A549 (cell line): ENCODE measurements at regions not wholly inside any gene's neighbourhood (a gene's known extent, or its start where the extent isn't known, plus 50 kb on each side); places are given as distances from the start of the nearest gene placed in this dataset.

Experiments used
- ATAC-seq, 2 experiments: fragments of 200-7000 bp in 1 of 2; fragments of >200 bp in 1 of 2; cut with Nextera tagmentation in 1 of 2; cut with Tn5 transposase in 1 of 2; 3 replicates each; pipeline versions ENCODE4 v1.8.0 to v1.9.1; 2018 to 2020; ENCODE audit warnings: mild to moderate bottlenecking in 1 of 2, moderate library complexity in 1 of 2
- CTCF ChIA-PET: fragments of 300-600 bp; sonication (Branson Sonifier 250); formaldehyde crosslinking; extraction: SDS; loops from one replicate; lab custom pipeline; 2021; ENCODE audit warnings: antibody characterized with exemption, inconsistent platforms; lab: Yijun Ruan, JAX
- POLR2A ChIA-PET: fragments of 350-600 bp; formaldehyde crosslinking; extraction: SDS; loops from one replicate; lab custom pipeline; 2021; ENCODE audit warnings: antibody characterized with exemption, inconsistent platforms; lab: Yijun Ruan, JAX
- DNase-seq, 2 experiments: peaks; one replicate each; pipeline versions ENCODE4 v3.0.0 to v3.0.0-alpha.2; 2011 to 2016; ENCODE audit warnings: low read depth in 1 of 2, low spot score in 1 of 2
- FAIRE-seq: peaks from 2 replicates; lab custom pipeline; 2011; peaks lifted over from hg19 to GRCh38; lab: Jason Lieb, UNC
- H3K27ac ChIP-seq, 2 experiments: fragments of >200 bp; sonication (Bioruptor Twin); formaldehyde crosslinking; 3 replicates each; pipeline ENCODE4 v1.5.1; 2016 to 2017
- H3K4me1 ChIP-seq: fragments of >200 bp; sonication (Bioruptor Twin); formaldehyde crosslinking; 3 replicates; pipeline ENCODE4 v1.6.1; 2016
- H3K4me2 ChIP-seq: fragments of >200 bp; sonication (Bioruptor Twin); formaldehyde crosslinking; 3 replicates; pipeline ENCODE4 v1.6.1; 2016
- H3K4me3 ChIP-seq: fragments of >200 bp; sonication (Bioruptor Twin); formaldehyde crosslinking; 3 replicates; pipeline ENCODE4 v1.5.1; 2016
- H3K9me3 ChIP-seq: fragments of >200 bp; sonication (Bioruptor Twin); formaldehyde crosslinking; 3 replicates; pipeline ENCODE4 v1.6.1; 2016
- ATOH8 ChIP-seq: fragments of 250-450 bp; sonication (Bioruptor Pico); IDR thresholded peaks from 2 replicates; pipeline ENCODE4 v1.5.0; 2020; ENCODE audit warnings: low read depth, mild to moderate bottlenecking, moderate library complexity
- BHLHE40 ChIP-seq: IDR thresholded peaks from 2 replicates; pipeline ENCODE4 v1.6.1; 2012; ENCODE audit warnings: low read depth, low read length, inconsistent platforms
- CEBPB ChIP-seq, 2 experiments: fragments of >200 bp in 1 of 2; sonication (Bioruptor Twin) in 1 of 2; formaldehyde crosslinking in 1 of 2; IDR thresholded peaks; 2 replicates each; pipeline ENCODE4 v1.6.1; 2012 to 2016
- CHD2 ChIP-seq: fragments of 150-350 bp; IDR thresholded peaks from 2 replicates; pipeline ENCODE4 v1.6.1; 2014; ENCODE audit warnings: low read length; ENCODE audit not compliant: partially characterized antibody
- ELK1 ChIP-seq: fragments of 150-350 bp; IDR thresholded peaks from 2 replicates; pipeline ENCODE4 v1.6.1; 2014; ENCODE audit warnings: low read depth, mild to moderate bottlenecking, low read length
- EP300 ChIP-seq, 2 experiments: fragments of >200 bp; sonication (Bioruptor Twin); formaldehyde crosslinking; IDR thresholded peaks; 2 replicates in 1 of 2; 3 replicates in 1 of 2; pipeline ENCODE4 v1.6.1; 2016 to 2017
- FOSB ChIP-seq: fragments of 250-450 bp; sonication (Bioruptor Pico); IDR thresholded peaks from 2 replicates; pipeline ENCODE4 v1.5.0; 2020; ENCODE audit warnings: mild to moderate bottlenecking, moderate library complexity
- HDAC2 ChIP-seq: fragments of 200-600 bp; sonication (generic); IDR thresholded peaks from 2 replicates; pipeline ENCODE4 v1.6.1; 2016
- HES2 ChIP-seq: fragments of >200 bp; sonication (Bioruptor Twin); formaldehyde crosslinking; IDR thresholded peaks from 2 replicates; pipeline ENCODE4 v1.6.1; 2016
- HEYL ChIP-seq: fragments of 250-450 bp; sonication (Bioruptor Pico); IDR thresholded peaks from 2 replicates; pipeline ENCODE4 v1.8.0; 2021; ENCODE audit warnings: mild to moderate bottlenecking, moderate library complexity
- HOXA7 ChIP-seq: fragments of 250-450 bp; sonication (Bioruptor Pico); IDR thresholded peaks from 2 replicates; pipeline ENCODE4 v1.5.0; 2020; ENCODE audit warnings: mild to moderate bottlenecking, moderate library complexity
- HOXB5 ChIP-seq: fragments of 250-450 bp; sonication (Bioruptor Pico); IDR thresholded peaks from 2 replicates; pipeline ENCODE4 v1.5.0; 2020; ENCODE audit warnings: mild to moderate bottlenecking, moderate library complexity
- JUN ChIP-seq, 2 experiments: fragments of >200 bp; sonication (Bioruptor Twin); formaldehyde crosslinking; IDR thresholded peaks; 2 replicates in 1 of 2; 3 replicates in 1 of 2; pipeline ENCODE4 v1.6.1; 2016 to 2017
- JUNB ChIP-seq: fragments of >200 bp; sonication (Bioruptor Twin); formaldehyde crosslinking; IDR thresholded peaks from 2 replicates; pipeline ENCODE4 v1.6.1; 2016
- MAX ChIP-seq: IDR thresholded peaks from 2 replicates; pipeline ENCODE4 v1.6.1; 2012
- PBX3 ChIP-seq: IDR thresholded peaks from 2 replicates; pipeline ENCODE4 v1.6.1; 2012
- POLR2AphosphoS2 ChIP-seq: conservative IDR thresholded peaks from 2 replicates; pipeline ENCODE4 v1.6.1; 2012; ENCODE audit warnings: low read length, improper control_type of control experiment, inconsistent platforms
- RAD21 ChIP-seq, 2 experiments: fragments of >200 bp in 1 of 2; sonication (Bioruptor Twin) in 1 of 2; formaldehyde crosslinking in 1 of 2; IDR thresholded peaks in 1 of 2; conservative IDR thresholded peaks in 1 of 2; 2 replicates in 1 of 2; 3 replicates in 1 of 2; pipeline ENCODE4 v1.6.1; 2012 to 2018; ENCODE audit warnings: inconsistent platforms in 1 of 2
- RFX5 ChIP-seq: fragments of 450-650 bp; IDR thresholded peaks from 2 replicates; pipeline ENCODE4 v1.7.1; 2014; ENCODE audit warnings: antibody characterized with exemption, mild to moderate bottlenecking, moderate library complexity
- RNF2 ChIP-seq: fragments of 200-600 bp; sonication (generic); IDR thresholded peaks from 2 replicates; pipeline ENCODE4 v1.6.1; 2016; ENCODE audit warnings: low read depth, mild to moderate bottlenecking, antibody characterized with exemption, moderate library complexity, borderline replicate concordance
- SMC3 ChIP-seq: fragments of >200 bp; sonication (Bioruptor Twin); formaldehyde crosslinking; IDR thresholded peaks from 3 replicates; pipeline ENCODE4 v1.6.1; 2018; ENCODE audit warnings: inconsistent platforms
- SREBF2 ChIP-seq: fragments of 450-650 bp; IDR thresholded peaks from 2 replicates; pipeline ENCODE4 v1.6.1; 2014; ENCODE audit warnings: mild to moderate bottlenecking, moderate library complexity
- ZC3H11A ChIP-seq: fragments of 450-650 bp; IDR thresholded peaks from 2 replicates; pipeline ENCODE4 v1.6.1; 2014; ENCODE audit warnings: antibody characterized with exemption, mild to moderate bottlenecking
- WGBS: methylation state at CpG from one replicate; pipeline ENCODE4 v1.1.6; 2017; ENCODE audit errors: missing lambda C conversion rate; 5-methylcytosine and 5-hydroxymethylcytosine counted together

GRCh38 chr20:57111028-57111373 lies 155.4 kb downstream of the BMP7 start:
- no peaks in the 10 kb centered on the region for H3K9me3 ChIP-seq
- FAIRE-seq (no peak), DNase-seq (no peak), ATAC-seq (no peak)
- CTCF ChIA-PET: interaction anchor here (0.6 kb wide), 1 partner anchor 727 kb away, joined by 5 read pairs; no protein-coding TSS in a partner anchor
- POLR2A ChIA-PET: no interaction called here
- no peaks in the 10 kb centered on the region for H3K4me1 ChIP-seq
- H3K27ac ChIP-seq: no peak overlapping the region
- H3K4me2 ChIP-seq: no peak overlapping the region
- H3K4me3 ChIP-seq: no peak overlapping the region
- WGBS: 36% methylated on average over 3 of the region's 3 CpGs
- TF ChIP-seq HOXA7 (CRISPR knock-in tag): no peak
- TF ChIP-seq, all 56 proteins: peak for 0

GRCh38 chr20:57112448-57112847 lies 154.0 kb downstream of the BMP7 start:
- H3K4me3 ChIP-seq: no peak overlapping the region
- no peak for ATAC-seq
- TF ChIP-seq POLR2AphosphoS2 (no peak), RAD21 (conservative IDR thresholded peaks at IDR 0.05 in 1 of 2, IDR thresholded peaks at IDR 0.05 in 1 of 2) (no peak), EP300 (IDR thresholded peaks at IDR 0.05) (no peak), HDAC2 (no peak), CHD2 (no peak), CEBPB (IDR thresholded peaks at IDR 0.05) (no peak), HEYL (CRISPR knock-in tag) (no peak), BHLHE40 (no peak), HES2 (no peak), JUNB (no peak), JUN (IDR thresholded peaks at IDR 0.05) (no peak), ZC3H11A (no peak), ELK1 (no peak), FOSB (CRISPR knock-in tag) (no peak)
- TF ChIP-seq, all 56 proteins: peak for 0
- Histone ChIP-seq H3K4me2 (no peak overlapping the region), H3K27ac (no peak overlapping the region), H3K4me1 (no peaks in the 10 kb centered on the region), H3K9me3 (no peaks in the 10 kb centered on the region)
- CTCF ChIA-PET: interaction anchor here (1.1 kb wide), 1 partner anchor 21 kb away, joined by 4 read pairs; no protein-coding TSS in a partner anchor
- POLR2A ChIA-PET: no interaction called here
- 51% methylated on average over 8 of the region's 8 CpGs for WGBS
- DNase-seq (no peak), FAIRE-seq (no peak)

GRCh38 chr20:57114290-57115005 lies 152.0 kb downstream of the BMP7 start:
- no peak for DNase-seq
- no peaks in the 10 kb centered on the region for H3K4me1 ChIP-seq
- no peak overlapping the region for H3K4me3 ChIP-seq
- 25% methylated on average over 4 of the region's 8 CpGs for WGBS
- TF ChIP-seq MAX (no peak), CHD2 (no peak), SMC3 (no peak), HOXB5 (CRISPR knock-in tag) (no peak), ATOH8 (CRISPR knock-in tag) (no peak), FOSB (CRISPR knock-in tag) (no peak), PBX3 (no peak), RNF2 (no peak), RFX5 (no peak), SREBF2 (no peak)
- H3K27ac ChIP-seq: no peak overlapping the region
- POLR2A ChIA-PET: no interaction called here
- no peaks in the 10 kb centered on the region for H3K9me3 ChIP-seq
- no peak for ATAC-seq
- FAIRE-seq: no peak
- CTCF ChIA-PET: interaction anchor here (1.4 to 2.6 kb wide), 2 partner anchors 22 to 232 kb away, joined by 6 to 11 read pairs; no protein-coding TSS in a partner anchor
- no peak overlapping the region for H3K4me2 ChIP-seq
